ENCODE measurements at regions not wholly inside any gene's neighbourhood (a gene's known extent, or its start where the extent isn't known, plus 50 kb on each side); places are given as distances from the start of the nearest gene placed in this dataset.

DNA sequence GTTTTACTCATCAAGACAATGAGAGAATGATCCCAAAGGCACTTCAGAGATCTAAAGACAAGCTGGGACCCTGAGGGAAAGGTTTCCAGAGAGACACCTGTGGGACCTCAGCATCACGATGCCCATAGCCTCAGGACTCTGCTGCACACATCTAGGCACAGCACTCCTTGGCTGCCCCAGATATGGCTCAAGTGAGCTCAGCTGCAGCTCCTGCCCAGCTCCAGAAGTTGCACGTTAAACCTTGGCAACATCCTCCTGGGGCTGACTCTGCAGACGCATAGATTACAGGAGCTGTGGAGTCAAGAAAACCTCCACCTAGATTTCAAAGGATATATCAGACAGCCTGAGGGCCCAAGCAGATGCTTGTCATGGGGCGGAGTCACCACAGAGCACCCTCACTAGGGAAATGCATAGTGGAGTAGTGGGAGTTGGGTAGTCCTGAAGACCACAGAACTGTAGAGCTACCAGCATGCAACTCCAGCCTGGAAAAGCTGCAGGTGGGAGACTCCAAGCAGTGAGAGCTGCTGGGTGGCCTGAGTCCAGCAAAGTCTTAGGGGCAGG is 582.0 kb downstream of the CDH11 start:
- no peaks in the 10 kb centered on the region for H4K20me1 ChIP-seq (ENCODE audit: insufficient read depth, low read length)

DNA sequence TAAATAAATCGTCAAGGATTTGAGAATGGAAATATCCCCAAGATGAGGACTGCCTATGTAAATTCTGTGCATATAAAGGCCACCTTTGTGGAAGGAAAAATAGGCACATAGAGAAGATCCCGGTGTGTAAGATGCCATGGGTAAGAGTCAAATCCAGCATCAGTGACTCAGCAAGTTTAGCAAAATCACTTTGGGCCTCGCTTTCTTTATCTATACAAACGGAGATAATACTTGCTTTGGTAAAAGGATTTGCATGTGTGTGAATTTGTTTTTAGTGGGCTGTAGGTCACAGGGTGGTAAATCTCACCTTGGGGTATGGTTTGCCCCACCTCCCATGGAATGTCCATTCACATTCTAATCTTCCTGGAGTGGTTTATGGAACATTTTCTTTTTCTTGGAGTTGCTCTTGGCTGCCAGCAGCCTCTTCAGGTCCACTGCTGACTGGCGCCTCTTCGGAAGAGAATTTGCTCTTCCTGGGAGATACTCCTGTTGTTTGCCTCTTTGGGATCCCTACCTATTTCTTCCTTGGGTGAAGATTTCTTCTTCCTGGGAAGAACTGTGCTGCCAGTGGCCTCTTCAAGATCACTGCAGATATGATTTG is 587.6 kb downstream of the CDH11 start:
- H3K4me1 ChIP-seq (ENCODE audit: insufficient read depth, low read length) = no peaks in the 10 kb centered on the region
- H2AFZ ChIP-seq (ENCODE audit: low read length) = peak overlapping the region; percentile 35
- no peaks in the 10 kb centered on the region for H4K20me1 ChIP-seq (ENCODE audit: insufficient read depth, low read length)
- no peaks in the 10 kb centered on the region for H3K36me3 ChIP-seq (ENCODE audit: insufficient read depth, low read length)
- H3K79me2 ChIP-seq (ENCODE audit: insufficient read depth, low read length) = no peaks in the 10 kb centered on the region
- no peak overlapping the region for H3K4me2 ChIP-seq (ENCODE audit: insufficient read depth, low read length)
- no peak for DNase-seq (ENCODE audit: insufficient read length, low spot score, missing footprints)
- no peak overlapping the region for H3K27ac ChIP-seq (ENCODE audit: low read depth, low read length)
- TF ChIP-seq, protein P1, sequence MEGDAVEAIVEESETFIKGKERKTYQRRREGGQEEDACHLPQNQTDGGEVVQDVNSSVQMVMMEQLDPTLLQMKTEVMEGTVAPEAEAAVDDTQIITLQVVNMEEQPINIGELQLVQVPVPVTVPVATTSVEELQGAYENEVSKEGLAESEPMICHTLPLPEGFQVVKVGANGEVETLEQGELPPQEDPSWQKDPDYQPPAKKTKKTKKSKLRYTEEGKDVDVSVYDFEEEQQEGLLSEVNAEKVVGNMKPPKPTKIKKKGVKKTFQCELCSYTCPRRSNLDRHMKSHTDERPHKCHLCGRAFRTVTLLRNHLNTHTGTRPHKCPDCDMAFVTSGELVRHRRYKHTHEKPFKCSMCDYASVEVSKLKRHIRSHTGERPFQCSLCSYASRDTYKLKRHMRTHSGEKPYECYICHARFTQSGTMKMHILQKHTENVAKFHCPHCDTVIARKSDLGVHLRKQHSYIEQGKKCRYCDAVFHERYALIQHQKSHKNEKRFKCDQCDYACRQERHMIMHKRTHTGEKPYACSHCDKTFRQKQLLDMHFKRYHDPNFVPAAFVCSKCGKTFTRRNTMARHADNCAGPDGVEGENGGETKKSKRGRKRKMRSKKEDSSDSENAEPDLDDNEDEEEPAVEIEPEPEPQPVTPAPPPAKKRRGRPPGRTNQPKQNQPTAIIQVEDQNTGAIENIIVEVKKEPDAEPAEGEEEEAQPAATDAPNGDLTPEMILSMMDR (IDR thresholded peaks at IDR 0.05; ENCODE audit: extremely low read depth, low read depth, low read length) = no peak
- H3K9me3 ChIP-seq (ENCODE audit: low read depth, low read length) = no peaks in the 10 kb centered on the region
- H3K4me3 ChIP-seq (ENCODE audit: insufficient read depth, low read length) = no peak overlapping the region
- H3K27me3 ChIP-seq (ENCODE audit: insufficient read depth, low read length) = no peaks in the 10 kb centered on the region

More for the DNA sequence above, 582.0 kb downstream of the CDH11 start:
- Histone ChIP-seq H3K4me2 (ENCODE audit: insufficient read depth, low read length) (no peak overlapping the region), H3K79me2 (ENCODE audit: insufficient read depth, low read length) (no peaks in the 10 kb centered on the region), H3K36me3 (ENCODE audit: insufficient read depth, low read length) (no peaks in the 10 kb centered on the region), H3K4me1 (ENCODE audit: insufficient read depth, low read length) (no peaks in the 10 kb centered on the region), H2AFZ (ENCODE audit: low read length) (no peak overlapping the region), H3K4me3 (ENCODE audit: insufficient read depth, low read length) (no peak overlapping the region), H3K9me3 (ENCODE audit: low read depth, low read length) (no peaks in the 10 kb centered on the region), H3K27ac (ENCODE audit: low read depth, low read length) (no peak overlapping the region), H3K27me3 (ENCODE audit: insufficient read depth, low read length) (no peaks in the 10 kb centered on the region)
- TF ChIP-seq, protein P1 (IDR thresholded peaks at IDR 0.05; ENCODE audit: extremely low read depth, low read depth, low read length) = no peak
- no peak for DNase-seq (ENCODE audit: insufficient read length, low spot score, missing footprints)

DNA sequence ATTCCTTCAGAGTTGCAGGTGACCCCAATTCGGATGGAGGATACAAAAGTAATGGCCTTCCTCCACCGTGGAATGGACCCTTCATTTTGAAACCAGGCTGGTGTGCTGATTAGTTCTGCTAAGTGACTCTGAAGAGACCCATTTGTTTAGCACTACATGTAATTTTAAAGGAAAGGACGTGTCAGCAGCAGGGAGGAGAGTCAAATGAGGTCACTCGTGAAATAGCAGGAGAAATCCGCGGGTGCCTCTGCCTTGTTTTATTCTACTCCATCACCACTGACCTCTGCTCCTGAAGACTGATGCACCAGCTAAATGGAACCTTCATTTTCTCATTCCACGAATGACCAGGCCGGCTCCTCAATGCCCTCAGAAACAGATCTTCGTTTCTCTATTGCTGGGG is 589.2 kb downstream of the CDH11 start:
- Histone ChIP-seq H3K4me3 (ENCODE audit: insufficient read depth, low read length) (no peak overlapping the region), H3K27me3 (ENCODE audit: insufficient read depth, low read length) (no peaks in the 10 kb centered on the region), H3K36me3 (ENCODE audit: insufficient read depth, low read length) (no peaks in the 10 kb centered on the region), H3K4me1 (ENCODE audit: insufficient read depth, low read length) (no peaks in the 10 kb centered on the region), H4K20me1 (ENCODE audit: insufficient read depth, low read length) (no peaks in the 10 kb centered on the region), H2AFZ (ENCODE audit: low read length) (peak overlapping the region; percentile 65), H3K9me3 (ENCODE audit: low read depth, low read length) (no peaks in the 10 kb centered on the region), H3K79me2 (ENCODE audit: insufficient read depth, low read length) (no peaks in the 10 kb centered on the region), H3K4me2 (ENCODE audit: insufficient read depth, low read length) (no peak overlapping the region), H3K27ac (ENCODE audit: low read depth, low read length) (no peak overlapping the region)
- no peak for DNase-seq (ENCODE audit: insufficient read length, low spot score, missing footprints)
- TF ChIP-seq, protein P1 (IDR thresholded peaks at IDR 0.05; ENCODE audit: extremely low read depth, low read depth, low read length) = no peak

DNA sequence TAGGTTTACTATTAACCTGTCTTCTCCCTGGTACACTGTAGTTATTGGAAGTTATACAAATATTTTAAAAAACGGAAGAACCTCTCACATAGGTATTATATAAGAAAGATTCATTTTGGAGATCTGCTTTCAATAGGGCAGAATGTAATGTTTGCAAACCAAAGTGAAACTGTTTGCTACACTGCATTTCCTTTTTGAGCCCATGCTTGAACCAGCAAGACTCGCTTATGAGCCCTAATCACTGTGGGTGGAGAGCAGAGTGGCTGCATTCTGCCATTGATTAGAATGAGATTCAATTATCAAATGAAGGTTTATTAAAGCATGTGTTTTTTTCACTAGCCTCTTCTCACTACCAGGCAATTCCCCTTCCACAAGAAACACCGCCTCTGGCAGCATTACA is 589.7 kb downstream of the CDH11 start:
- H2AFZ ChIP-seq (ENCODE audit: low read length) = peak overlapping the region; percentile 65
- peak overlapping the region; percentile 52 for H3K4me2 ChIP-seq (ENCODE audit: insufficient read depth, low read length)
- H3K27ac ChIP-seq (ENCODE audit: low read depth, low read length) = no peak overlapping the region

More for the DNA sequence above, 589.7 kb downstream of the CDH11 start:
- Histone ChIP-seq H3K79me2 (ENCODE audit: insufficient read depth, low read length) (no peaks in the 10 kb centered on the region), H3K36me3 (ENCODE audit: insufficient read depth, low read length) (no peaks in the 10 kb centered on the region), H3K27me3 (ENCODE audit: insufficient read depth, low read length) (no peaks in the 10 kb centered on the region), H3K9me3 (ENCODE audit: low read depth, low read length) (no peaks in the 10 kb centered on the region), H3K4me3 (ENCODE audit: insufficient read depth, low read length) (no peak overlapping the region), H3K4me1 (ENCODE audit: insufficient read depth, low read length) (no peaks in the 10 kb centered on the region), H4K20me1 (ENCODE audit: insufficient read depth, low read length) (no peaks in the 10 kb centered on the region)
- TF ChIP-seq, protein P1 (IDR thresholded peaks at IDR 0.05; ENCODE audit: extremely low read depth, low read depth, low read length) = no peak
- no peak for DNase-seq (ENCODE audit: insufficient read length, low spot score, missing footprints)

Data from osteoblast (primary cell).